NCI-H128 (cell line): ENCODE measurements at regions not wholly inside any gene's neighbourhood (a gene's known extent, or its start where the extent isn't known, plus 50 kb on each side); places are given as distances from the start of the nearest gene placed in this dataset.
"Not testable (repeated sequence)": the region's sequence is repeated elsewhere in the genome, so short reads cannot be mapped to it uniquely, and the experiment has no call there.

ENCODE experiments used
- DNase-seq: peaks from one replicate; lab custom pipeline; 2025; ENCODE audit not compliant: unreplicated experiment; lab: John Stamatoyannopoulos, UW

- DNase-seq, result not testable (repeated sequence)
These were observed 66.2 kb downstream of the SYT15 start for GRCh38 chr10:46645110-46645509.

- not testable (repeated sequence) for DNase-seq
These were observed 67.2 kb downstream of the SYT15 start for GRCh38 chr10:46646132-46646531.

DNA sequence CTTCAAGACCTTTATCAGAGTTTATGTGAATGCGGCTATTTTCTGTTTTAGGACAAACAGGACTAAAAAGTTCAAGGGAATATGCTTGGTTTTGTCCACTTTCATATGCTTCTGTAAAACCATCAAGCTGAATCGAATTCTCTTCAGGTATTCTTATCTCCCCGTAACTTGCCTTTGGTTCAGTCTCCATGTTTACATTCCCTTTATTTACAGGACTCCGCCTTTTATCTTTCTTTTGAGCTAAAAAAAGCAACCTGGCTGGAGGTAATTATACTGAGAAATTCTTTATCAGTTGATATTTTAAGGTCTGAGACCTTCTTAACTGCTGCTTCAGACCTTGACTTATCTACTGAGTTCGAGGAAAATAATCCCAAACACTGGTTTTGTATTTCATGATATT lies 72.0 kb downstream of the SYT15 start:
- DNase-seq, result not testable (repeated sequence)

DNA sequence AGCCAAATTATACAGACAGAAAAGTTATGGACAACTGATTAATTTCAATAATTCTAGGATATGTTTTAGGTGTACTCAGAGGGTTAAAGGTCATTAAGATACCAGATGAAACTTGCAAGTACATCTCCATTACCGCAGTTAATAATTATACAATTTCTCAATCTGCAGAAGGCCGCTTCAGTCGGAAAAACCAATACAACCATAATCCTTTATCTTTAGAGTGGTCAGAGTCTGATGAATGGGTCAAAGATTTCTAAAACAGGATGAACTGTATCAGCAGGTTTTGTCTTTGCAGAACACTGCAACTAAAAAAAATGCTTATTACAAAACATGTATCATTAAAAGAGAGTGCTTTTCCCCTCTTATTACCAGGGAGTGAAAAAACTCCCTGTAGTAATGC lies 78.5 kb downstream of the SYT15 start:
- not testable (repeated sequence) for DNase-seq

GRCh38 chr10:46660027-46660834 lies 81.3 kb downstream of the SYT15 start:
- not testable (repeated sequence) for DNase-seq

DNA sequence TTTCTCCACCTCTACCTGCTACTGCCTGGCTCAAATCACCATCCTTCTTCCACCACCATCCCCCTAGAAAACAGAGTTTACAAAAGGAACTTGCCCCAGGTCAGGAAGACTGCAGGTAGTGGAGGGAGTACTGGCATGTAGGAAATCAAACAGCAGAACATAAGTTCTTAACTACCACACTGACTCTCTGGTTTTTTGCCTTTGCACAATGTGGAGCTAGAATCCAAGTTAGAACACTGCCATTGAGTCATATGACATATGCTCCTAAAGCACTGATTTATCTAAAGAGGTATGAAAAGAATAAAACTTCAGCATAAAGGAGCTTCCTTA lies 81.9 kb downstream of the SYT15 start:
- DNase-seq, result not testable (repeated sequence)

GRCh38 chr10:46665536-46665935 lies 86.6 kb downstream of the SYT15 start:
- DNase-seq, result not testable (repeated sequence)

- not testable (repeated sequence) for DNase-seq
These were observed 89.5 kb downstream of the SYT15 start for GRCh38 chr10:46668357-46668997.

DNA sequence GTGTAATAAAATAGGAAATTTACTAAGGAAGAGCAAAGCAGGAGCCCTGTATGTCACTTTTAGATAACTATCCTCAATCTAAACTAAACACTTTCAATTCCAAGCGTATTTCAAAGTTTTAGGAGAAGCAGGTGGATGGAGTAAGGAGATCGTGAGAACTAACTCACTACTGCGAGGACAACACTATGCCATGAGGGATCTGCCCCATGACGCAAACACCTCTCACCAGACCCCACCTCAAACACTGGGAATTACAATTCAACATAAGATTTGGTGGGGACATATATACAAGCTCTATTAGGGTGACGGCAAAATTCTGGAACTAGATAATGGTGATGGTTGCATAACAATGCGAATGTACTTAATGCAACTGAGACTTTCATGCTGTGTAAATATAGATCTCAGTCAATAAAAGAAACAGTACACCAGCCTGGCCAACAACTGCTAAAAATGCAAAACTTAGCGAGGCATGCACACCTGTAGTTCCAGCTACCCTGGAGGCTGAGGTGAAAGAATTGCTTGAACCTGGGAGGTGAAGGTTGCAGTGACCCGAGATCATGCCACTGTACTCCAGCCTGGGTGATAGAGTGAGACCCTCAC lies 99.0 kb downstream of the SYT15 start:
- not testable (repeated sequence) for DNase-seq

GRCh38 chr10:46691397-46691796 lies 112.5 kb downstream of the SYT15 start:
- DNase-seq, result not testable (repeated sequence)

DNA sequence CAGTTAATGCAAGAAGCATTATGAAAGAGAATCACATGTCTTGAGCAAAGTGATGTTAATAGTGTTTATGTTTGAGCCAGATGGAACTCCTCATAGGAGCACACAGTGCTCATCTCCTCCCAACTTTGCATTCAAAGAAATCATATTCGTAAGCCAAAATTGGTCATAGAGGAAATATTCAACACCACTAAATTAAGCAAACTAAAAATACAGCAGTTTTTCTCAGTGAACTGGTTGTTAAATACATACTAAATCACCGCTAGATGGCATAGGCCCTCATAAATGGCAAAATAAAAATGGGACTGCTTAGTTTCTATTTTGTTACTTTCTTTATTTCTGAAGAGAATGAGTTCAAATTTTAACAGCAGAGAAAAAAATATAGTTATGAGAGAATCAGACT lies 114.3 kb downstream of the SYT15 start:
- not testable (repeated sequence) for DNase-seq

DNA sequence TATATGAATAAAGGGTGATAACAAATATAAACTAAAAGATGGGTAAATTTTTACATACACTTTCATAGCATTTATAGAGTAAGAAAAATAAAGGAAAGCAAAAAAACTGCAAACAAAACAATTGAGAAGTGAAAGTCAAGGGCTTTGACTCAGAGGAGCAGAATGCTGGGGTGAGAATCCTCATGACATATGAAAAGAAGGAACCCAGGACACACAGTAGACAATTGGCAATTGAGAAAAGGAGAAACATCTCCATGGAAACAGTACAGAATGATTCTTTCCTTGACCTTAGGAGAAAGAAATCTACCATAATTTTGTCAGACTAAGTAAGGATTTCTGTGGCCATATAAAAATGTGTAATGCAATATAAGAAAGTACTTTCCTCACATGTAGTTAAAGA lies 138.3 kb downstream of the SYT15 start:
- not testable (repeated sequence) for DNase-seq

- DNase-seq, result not testable (repeated sequence)
These were observed 139.1 kb downstream of the SYT15 start for GRCh38 chr10:46718014-46718413.

GRCh38 chr10:46720386-46720785 lies 141.5 kb downstream of the SYT15 start:
- DNase-seq, result not testable (repeated sequence)

- not testable (repeated sequence) for DNase-seq
These were observed 142.0 kb downstream of the SYT15 start for GRCh38 chr10:46720811-46721518.

DNA sequence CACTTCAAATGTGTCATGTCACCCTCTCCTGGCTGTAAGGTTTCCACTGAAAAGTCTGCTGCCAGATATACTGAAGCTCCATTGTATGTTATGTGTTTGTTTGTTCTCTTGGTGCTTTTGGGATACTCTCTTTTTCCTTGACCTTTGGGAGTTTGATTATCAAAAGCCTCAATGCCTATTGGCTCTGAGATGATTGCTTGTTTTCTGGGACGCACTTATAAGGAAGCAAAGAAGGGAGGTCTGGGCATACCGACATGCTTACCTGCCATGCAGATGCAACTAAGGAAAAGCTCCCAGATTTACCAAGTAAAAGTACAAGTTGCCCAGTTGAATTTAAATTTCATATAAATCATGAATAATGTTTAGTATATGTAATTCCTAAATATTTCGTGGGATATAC lies 145.3 kb downstream of the SYT15 start:
- DNase-seq, result not testable (repeated sequence)

- DNase-seq, result not testable (repeated sequence)
These were observed 149.4 kb downstream of the SYT15 start for GRCh38 chr10:46728359-46728758.

GRCh38 chr10:46730729-46731128 lies 151.8 kb downstream of the SYT15 start:
- not testable (repeated sequence) for DNase-seq

DNA sequence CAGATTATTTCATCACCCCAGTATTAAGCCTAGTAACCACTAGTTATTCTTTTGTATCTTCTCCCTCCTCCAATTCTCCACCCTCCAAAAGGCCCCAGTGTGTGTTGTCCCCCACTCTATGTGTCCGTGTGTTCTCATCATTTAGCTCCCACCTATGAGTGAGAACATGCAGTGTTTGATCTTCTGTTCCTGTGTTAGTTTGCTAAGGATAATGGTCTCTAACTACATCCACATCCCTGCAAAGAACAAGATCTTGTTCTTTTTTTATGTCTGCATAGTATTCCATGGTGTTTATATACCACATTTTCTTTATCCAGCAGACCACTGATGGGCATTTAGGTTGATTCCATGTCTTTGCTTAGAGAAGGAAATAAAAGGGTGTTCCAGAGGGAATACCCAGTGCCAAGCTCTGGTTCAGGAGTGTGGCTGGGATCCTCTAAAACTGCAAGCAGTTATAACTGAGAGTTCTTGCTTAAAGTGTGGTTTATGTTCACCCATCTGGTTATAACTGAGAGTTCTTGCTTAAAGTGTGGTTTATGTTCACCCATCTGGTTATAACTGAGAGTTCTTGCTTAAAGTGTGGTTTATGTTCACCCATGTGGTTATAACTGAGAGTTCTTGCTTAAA lies 154.8 kb downstream of the SYT15 start:
- DNase-seq, result not testable (repeated sequence)

DNA sequence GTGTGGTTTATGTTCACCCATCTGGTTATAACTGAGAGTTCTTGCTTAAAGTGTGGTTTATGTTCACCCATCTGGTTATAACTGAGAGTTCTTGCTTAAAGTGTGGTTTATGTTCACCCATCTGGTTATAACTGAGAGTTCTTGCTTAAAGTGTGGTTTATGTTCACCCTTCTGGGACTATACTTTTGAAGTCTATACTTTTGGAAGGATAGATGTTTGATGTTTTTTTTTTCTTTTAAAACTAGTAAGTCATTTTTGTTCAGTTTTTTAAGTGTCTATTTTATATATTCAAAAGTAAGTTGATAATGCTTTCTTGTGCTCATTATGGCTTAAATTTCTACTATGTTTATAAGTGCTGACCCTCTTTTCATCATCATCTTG lies 155.3 kb downstream of the SYT15 start:
- DNase-seq, result not testable (repeated sequence)

GRCh38 chr10:46739919-46740318 lies 161.0 kb downstream of the SYT15 start:
- DNase-seq, result not testable (repeated sequence)
